Breast epithelium (tissue), 4 donors: ENCODE measurements at regions not wholly inside any gene's neighbourhood (a gene's known extent, or its start where the extent isn't known, plus 50 kb on each side); places are given as distances from the start of the nearest gene placed in this dataset.

Experiments
- DNase-seq, 2 donors: peaks; one replicate each; pipeline ENCODE4 v3.0.0-alpha.2; 2019; ENCODE audit warnings: low spot score in 2 of 2
- H3K27ac ChIP-seq, 2 donors: fragments of 200-600 bp; sonication (generic) in 1 of 2; one replicate each; pipeline ENCODE4 v1.5.1; 2016 to 2019; ENCODE audit warnings: mild to moderate bottlenecking in 1 of 2
- H3K27me3 ChIP-seq, 2 donors: fragments of 200-600 bp; sonication (generic) in 1 of 2; one replicate each; pipeline versions ENCODE4 v1.5.1 to v1.6.0; 2017 to 2019; ENCODE audit warnings: control low read depth in 1 of 2, mild to moderate bottlenecking in 1 of 2
- H3K36me3 ChIP-seq: fragments of 200-600 bp; one replicate; pipeline ENCODE4 v1.5.1; 2019
- H3K4me1 ChIP-seq, 2 donors: fragments of 200-600 bp; sonication (generic); one replicate each; pipeline ENCODE4 v1.5.1; 2016 to 2019; ENCODE audit warnings: control low read depth in 1 of 2
- H3K4me3 ChIP-seq, 3 donors: fragments of 200-600 bp; sonication (generic); 1 replicate in 2 of 3; 2 replicates in 1 of 3; pipeline ENCODE4 v1.5.1; 2016 to 2019; ENCODE audit warnings: mild to moderate bottlenecking in 3 of 3, moderate library complexity in 2 of 3
- H3K9me3 ChIP-seq, 2 donors: fragments of 200-600 bp; sonication (generic) in 1 of 2; one replicate each; pipeline ENCODE4 v1.5.1; 2016 to 2019; ENCODE audit warnings: control low read depth in 1 of 2
- POLR2A ChIP-seq: fragments of 450-650 bp; IDR thresholded peaks from one replicate; pipeline ENCODE4 v1.6.1; 2016; ENCODE audit warnings: antibody characterized with exemption, mild to moderate bottlenecking, moderate library complexity
- POLR2AphosphoS5 ChIP-seq, 3 donors: sonication (generic); formaldehyde crosslinking; IDR thresholded peaks; one replicate each; pipeline ENCODE4 v1.6.1; 2017; ENCODE audit warnings: antibody characterized with exemption in 3 of 3
- intact Hi-C: fragments of 100-400 bp; cut with DNase I; formaldehyde crosslinking; loops from one replicate; pipeline ENCODE4 v1.15.1; 2023; ENCODE audit warnings: low total_unique reads
- TF ChIP-seq, protein P1 (sequence below), 3 donors: fragments of 450-650 bp; IDR thresholded peaks; one replicate each; pipeline ENCODE4 v1.5.1; 2016 to 2017; ENCODE audit warnings: antibody characterized with exemption in 3 of 3, mild to moderate bottlenecking in 3 of 3, moderate library complexity in 3 of 3

DNA sequence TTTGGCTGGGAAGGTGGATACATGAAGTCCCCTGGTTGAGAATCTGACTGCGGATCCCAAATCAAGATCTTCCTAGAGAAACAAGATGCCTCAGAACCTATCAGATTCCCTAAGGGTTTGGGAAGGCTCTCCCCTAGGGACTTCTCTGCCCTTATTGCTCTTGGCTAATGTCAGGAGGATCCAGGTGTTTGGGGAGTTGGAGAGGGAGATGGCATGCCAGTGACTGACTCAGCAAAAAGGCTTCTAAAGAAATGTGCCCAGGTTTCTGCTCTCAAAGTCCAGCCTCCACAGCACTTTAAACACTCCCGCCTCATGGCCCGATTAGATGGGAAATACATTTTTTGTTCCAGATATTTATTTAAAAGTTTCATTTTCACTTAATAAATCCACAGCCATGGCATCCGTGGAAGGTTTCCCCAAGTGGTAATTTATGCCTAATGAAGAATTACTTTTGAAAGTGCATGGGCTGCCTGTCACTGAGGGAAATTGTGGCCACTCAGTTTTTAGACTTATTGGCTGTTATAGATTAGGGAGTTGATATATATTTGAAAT is 156.4 kb downstream of the OSR1 start:
- no peak overlapping the region for H3K4me3 ChIP-seq
- intact Hi-C loops, result loop anchor here (2.0 kb wide), 1 partner anchor 39 kb away; no protein-coding TSS in a partner anchor
- no peaks in the 10 kb centered on the region for H3K4me1 ChIP-seq
- H3K36me3 ChIP-seq, result no peaks in the 10 kb centered on the region
- H3K9me3 ChIP-seq, result no peaks in the 10 kb centered on the region
- no peak for DNase-seq
- no peak overlapping the region for H3K27ac ChIP-seq
- H3K27me3 ChIP-seq, result no peaks in the 10 kb centered on the region
- TF ChIP-seq POLR2AphosphoS5 (IDR thresholded peaks at IDR 0.05), result no peak
- TF ChIP-seq, protein P1, sequence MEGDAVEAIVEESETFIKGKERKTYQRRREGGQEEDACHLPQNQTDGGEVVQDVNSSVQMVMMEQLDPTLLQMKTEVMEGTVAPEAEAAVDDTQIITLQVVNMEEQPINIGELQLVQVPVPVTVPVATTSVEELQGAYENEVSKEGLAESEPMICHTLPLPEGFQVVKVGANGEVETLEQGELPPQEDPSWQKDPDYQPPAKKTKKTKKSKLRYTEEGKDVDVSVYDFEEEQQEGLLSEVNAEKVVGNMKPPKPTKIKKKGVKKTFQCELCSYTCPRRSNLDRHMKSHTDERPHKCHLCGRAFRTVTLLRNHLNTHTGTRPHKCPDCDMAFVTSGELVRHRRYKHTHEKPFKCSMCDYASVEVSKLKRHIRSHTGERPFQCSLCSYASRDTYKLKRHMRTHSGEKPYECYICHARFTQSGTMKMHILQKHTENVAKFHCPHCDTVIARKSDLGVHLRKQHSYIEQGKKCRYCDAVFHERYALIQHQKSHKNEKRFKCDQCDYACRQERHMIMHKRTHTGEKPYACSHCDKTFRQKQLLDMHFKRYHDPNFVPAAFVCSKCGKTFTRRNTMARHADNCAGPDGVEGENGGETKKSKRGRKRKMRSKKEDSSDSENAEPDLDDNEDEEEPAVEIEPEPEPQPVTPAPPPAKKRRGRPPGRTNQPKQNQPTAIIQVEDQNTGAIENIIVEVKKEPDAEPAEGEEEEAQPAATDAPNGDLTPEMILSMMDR (IDR thresholded peaks at IDR 0.05), result no peak
- TF ChIP-seq POLR2A, result no peak

DNA sequence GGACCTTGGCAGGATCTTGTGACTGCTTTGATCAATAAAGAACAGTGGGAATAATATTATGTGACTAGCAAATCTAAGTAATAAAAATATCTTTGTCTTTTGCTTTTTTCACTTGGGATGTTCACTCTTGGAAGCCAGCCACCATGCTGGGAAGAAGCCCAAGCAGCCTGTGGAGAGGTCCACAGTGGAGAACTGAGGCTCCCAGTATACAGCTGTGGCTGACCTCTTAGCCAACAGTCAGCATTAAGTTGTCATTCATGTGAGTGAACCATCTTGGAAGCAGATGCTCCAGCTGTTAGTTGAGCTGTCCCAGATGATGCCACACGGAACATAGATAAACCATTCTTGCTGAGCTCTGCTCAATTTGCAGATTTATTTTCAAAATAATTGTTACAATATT is 160.0 kb downstream of the OSR1 start:
- TF ChIP-seq, protein P1 (IDR thresholded peaks at IDR 0.05), result no peak
- no peak for TF ChIP-seq POLR2A
- H3K27ac ChIP-seq, result no peak overlapping the region
- no peaks in the 10 kb centered on the region for H3K36me3 ChIP-seq
- no peak overlapping the region for H3K4me3 ChIP-seq
- intact Hi-C loops, result no loop called here
- DNase-seq, result no peak
- no peaks in the 10 kb centered on the region for H3K9me3 ChIP-seq
- H3K27me3 ChIP-seq, result no peaks in the 10 kb centered on the region
- no peaks in the 10 kb centered on the region for H3K4me1 ChIP-seq

DNA sequence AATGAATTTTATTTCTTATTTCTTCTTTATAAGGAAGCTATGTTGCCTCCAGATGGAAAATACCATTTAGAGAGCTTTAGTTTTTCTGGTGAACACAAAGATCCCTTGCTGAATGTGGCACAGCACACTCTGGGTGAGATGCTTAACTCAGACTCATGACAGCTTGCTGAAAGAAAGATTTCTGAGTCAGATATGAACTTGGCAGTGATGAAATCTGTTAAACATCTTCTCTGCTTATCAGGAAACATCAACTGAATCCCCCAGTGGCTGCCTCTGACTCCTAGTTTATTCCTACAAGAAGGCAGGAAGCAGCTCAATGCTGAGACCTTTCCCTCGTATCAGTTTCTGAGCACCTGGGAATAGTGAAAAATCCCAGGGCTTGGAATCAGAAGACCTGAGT is 162.8 kb downstream of the OSR1 start:
- H3K9me3 ChIP-seq, result no peaks in the 10 kb centered on the region
- no peak for DNase-seq
- intact Hi-C loops, result no loop called here
- H3K4me1 ChIP-seq, result no peaks in the 10 kb centered on the region
- no peaks in the 10 kb centered on the region for H3K27me3 ChIP-seq
- H3K4me3 ChIP-seq, result no peak overlapping the region
- H3K27ac ChIP-seq, result no peak overlapping the region
- H3K36me3 ChIP-seq, result no peaks in the 10 kb centered on the region
- TF ChIP-seq POLR2AphosphoS5 (IDR thresholded peaks at IDR 0.05) (no peak), POLR2A (no peak)
- TF ChIP-seq, protein P1 (IDR thresholded peaks at IDR 0.05), result no peak

DNA sequence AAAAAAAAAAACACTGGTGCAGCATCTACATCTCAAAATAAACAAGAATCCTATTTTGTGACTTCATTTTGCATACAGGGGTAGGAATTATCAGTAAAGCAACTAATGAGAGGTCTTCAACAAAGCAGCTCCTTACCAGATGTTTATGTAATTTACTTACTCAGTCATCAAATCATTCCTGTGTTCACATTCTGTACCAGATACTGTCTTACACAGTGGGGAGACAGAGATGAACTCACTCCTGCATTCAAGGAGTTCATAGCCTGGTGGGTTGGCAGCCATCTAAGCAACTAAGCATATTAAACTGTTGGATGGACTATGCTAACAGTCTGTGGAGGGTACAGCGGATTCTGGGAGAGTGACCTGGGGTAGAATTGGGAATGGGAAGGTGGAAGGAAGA is 169.0 kb downstream of the OSR1 start:
- Histone ChIP-seq H3K36me3 (no peaks in the 10 kb centered on the region), H3K4me3 (no peak overlapping the region), H3K4me1 (no peaks in the 10 kb centered on the region), H3K27ac (no peak overlapping the region), H3K9me3 (no peaks in the 10 kb centered on the region), H3K27me3 (no peaks in the 10 kb centered on the region)
- TF ChIP-seq POLR2A, result no peak
- TF ChIP-seq, protein P1 (IDR thresholded peaks at IDR 0.05), result no peak
- no peak for TF ChIP-seq POLR2AphosphoS5 (IDR thresholded peaks at IDR 0.05)
- intact Hi-C loops, result no loop called here
- no peak for DNase-seq

DNA sequence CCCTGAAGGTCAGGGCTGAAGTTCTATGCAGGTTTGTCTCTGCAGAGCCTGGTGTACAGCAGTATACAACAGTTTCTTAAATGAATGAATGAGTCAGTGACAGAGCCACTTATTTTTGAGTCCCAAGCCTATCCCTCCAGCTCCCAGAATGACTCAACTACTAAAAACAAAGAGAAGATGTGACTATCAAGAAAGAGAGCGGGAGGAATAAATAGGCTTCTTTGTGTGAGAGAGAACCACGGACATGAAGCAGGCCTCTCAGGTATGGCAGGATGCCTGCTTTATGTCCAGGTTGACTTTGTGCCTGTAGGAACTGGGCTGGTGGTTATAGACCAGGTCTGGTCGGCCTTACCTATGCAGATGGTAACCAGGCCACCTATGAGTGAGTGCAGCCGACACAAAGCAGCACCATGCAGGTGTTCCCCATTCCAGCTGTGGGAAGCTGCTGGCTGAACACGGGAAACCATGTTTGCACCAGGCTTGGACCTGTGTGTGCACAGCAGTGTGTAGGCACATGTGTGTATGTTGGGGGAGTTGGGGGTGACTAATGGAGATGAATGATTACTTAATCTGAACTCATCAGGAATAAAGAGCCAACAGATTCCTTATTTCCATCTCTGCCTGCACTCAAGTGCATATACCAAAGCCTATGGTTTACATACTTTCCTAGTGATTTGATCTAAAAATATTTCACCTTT is 171.0 kb downstream of the OSR1 start:
- DNase-seq, result no peak
- Histone ChIP-seq H3K9me3 (no peaks in the 10 kb centered on the region), H3K27ac (no peak overlapping the region), H3K4me1 (no peaks in the 10 kb centered on the region), H3K4me3 (no peak overlapping the region), H3K36me3 (no peaks in the 10 kb centered on the region), H3K27me3 (no peaks in the 10 kb centered on the region)
- intact Hi-C loops, result no loop called here
- TF ChIP-seq POLR2A (no peak), POLR2AphosphoS5 (IDR thresholded peaks at IDR 0.05) (no peak)
- TF ChIP-seq, protein P1 (IDR thresholded peaks at IDR 0.05), result no peak
